ENCODE measurements at regions not wholly inside any gene's neighbourhood (a gene's known extent, or its start where the extent isn't known, plus 50 kb on each side); places are given as distances from the start of the nearest gene placed in this dataset.

- TF ChIP-seq, protein P1, sequence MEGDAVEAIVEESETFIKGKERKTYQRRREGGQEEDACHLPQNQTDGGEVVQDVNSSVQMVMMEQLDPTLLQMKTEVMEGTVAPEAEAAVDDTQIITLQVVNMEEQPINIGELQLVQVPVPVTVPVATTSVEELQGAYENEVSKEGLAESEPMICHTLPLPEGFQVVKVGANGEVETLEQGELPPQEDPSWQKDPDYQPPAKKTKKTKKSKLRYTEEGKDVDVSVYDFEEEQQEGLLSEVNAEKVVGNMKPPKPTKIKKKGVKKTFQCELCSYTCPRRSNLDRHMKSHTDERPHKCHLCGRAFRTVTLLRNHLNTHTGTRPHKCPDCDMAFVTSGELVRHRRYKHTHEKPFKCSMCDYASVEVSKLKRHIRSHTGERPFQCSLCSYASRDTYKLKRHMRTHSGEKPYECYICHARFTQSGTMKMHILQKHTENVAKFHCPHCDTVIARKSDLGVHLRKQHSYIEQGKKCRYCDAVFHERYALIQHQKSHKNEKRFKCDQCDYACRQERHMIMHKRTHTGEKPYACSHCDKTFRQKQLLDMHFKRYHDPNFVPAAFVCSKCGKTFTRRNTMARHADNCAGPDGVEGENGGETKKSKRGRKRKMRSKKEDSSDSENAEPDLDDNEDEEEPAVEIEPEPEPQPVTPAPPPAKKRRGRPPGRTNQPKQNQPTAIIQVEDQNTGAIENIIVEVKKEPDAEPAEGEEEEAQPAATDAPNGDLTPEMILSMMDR (conservative IDR thresholded peaks at IDR 0.05) = no peak
- TF ChIP-seq ZFX (IDR thresholded peaks at IDR 0.05) = no peak
These were observed 224.5 kb downstream of the TEX13C start for GRCh38 chrX:125544031-125544660.

Data from C4-2B (cell line).